ENCODE measurements at regions not wholly inside any gene's neighbourhood (a gene's known extent, or its start where the extent isn't known, plus 50 kb on each side); places are given as distances from the start of the nearest gene placed in this dataset.

GRCh38 chr10:29057822-29058331 lies 231.0 kb upstream of the LYZL1 start:
- H3K4me2 ChIP-seq: no peak overlapping the region
- no peaks in the 10 kb centered on the region for H3K36me3 ChIP-seq (ENCODE audit: insufficient read depth)
- no peaks in the 10 kb centered on the region for H3K4me1 ChIP-seq (ENCODE audit: low read depth, poor library complexity, severe bottlenecking)
- no peaks in the 10 kb centered on the region for H3K79me2 ChIP-seq (ENCODE audit: insufficient read depth, low read depth)
- H2AFZ ChIP-seq (ENCODE audit: low read depth): no peak overlapping the region
- H3K27me3 ChIP-seq (ENCODE audit: insufficient read depth, low read depth): no peaks in the 10 kb centered on the region
- no peak overlapping the region for H3K27ac ChIP-seq
- no peak for TF ChIP-seq CTCF (conservative IDR thresholded peaks at IDR 0.05; ENCODE audit: low read depth, low read length)
- no peaks in the 10 kb centered on the region for H4K20me1 ChIP-seq (ENCODE audit: insufficient read depth)
- H3K9ac ChIP-seq: no peak overlapping the region
- no peak overlapping the region for H3K4me3 ChIP-seq (IDR thresholded peaks at IDR 0.05; ENCODE audit: insufficient read depth, low read depth, low read length)

GRCh38 chr10:29063806-29064644 lies 224.8 kb upstream of the LYZL1 start:
- Histone ChIP-seq H4K20me1 (ENCODE audit: insufficient read depth) (no peaks in the 10 kb centered on the region), H3K4me3 (IDR thresholded peaks at IDR 0.05; ENCODE audit: insufficient read depth, low read depth, low read length) (no peak overlapping the region), H3K27ac (no peak overlapping the region), H2AFZ (ENCODE audit: low read depth) (no peak overlapping the region), H3K36me3 (ENCODE audit: insufficient read depth) (no peaks in the 10 kb centered on the region), H3K4me1 (ENCODE audit: low read depth, poor library complexity, severe bottlenecking) (no peaks in the 10 kb centered on the region), H3K27me3 (ENCODE audit: insufficient read depth, low read depth) (no peaks in the 10 kb centered on the region), H3K9ac (no peak overlapping the region), H3K4me2 (no peak overlapping the region), H3K79me2 (ENCODE audit: insufficient read depth, low read depth) (no peaks in the 10 kb centered on the region)
- no peak for TF ChIP-seq CTCF (conservative IDR thresholded peaks at IDR 0.05; ENCODE audit: low read depth, low read length)

- Histone ChIP-seq H3K9ac (no peak overlapping the region), H3K79me2 (ENCODE audit: insufficient read depth, low read depth) (no peaks in the 10 kb centered on the region), H4K20me1 (ENCODE audit: insufficient read depth) (no peaks in the 10 kb centered on the region), H3K4me2 (no peak overlapping the region), H2AFZ (ENCODE audit: low read depth) (no peak overlapping the region), H3K4me3 (IDR thresholded peaks at IDR 0.05; ENCODE audit: insufficient read depth, low read depth, low read length) (no peak overlapping the region), H3K36me3 (ENCODE audit: insufficient read depth) (no peaks in the 10 kb centered on the region), H3K27me3 (ENCODE audit: insufficient read depth, low read depth) (no peaks in the 10 kb centered on the region), H3K4me1 (ENCODE audit: low read depth, poor library complexity, severe bottlenecking) (no peaks in the 10 kb centered on the region), H3K27ac (no peak overlapping the region)
- no peak for TF ChIP-seq CTCF (conservative IDR thresholded peaks at IDR 0.05; ENCODE audit: low read depth, low read length)
Measured at GRCh38 chr10:29064680-29065079, 224.2 kb upstream of the LYZL1 start.

GRCh38 chr10:29067161-29067560 lies 221.7 kb upstream of the LYZL1 start:
- Histone ChIP-seq H3K4me3 (IDR thresholded peaks at IDR 0.05; ENCODE audit: insufficient read depth, low read depth, low read length) (no peak overlapping the region), H3K4me2 (no peak overlapping the region), H3K9ac (no peak overlapping the region), H3K79me2 (ENCODE audit: insufficient read depth, low read depth) (no peaks in the 10 kb centered on the region), H3K27ac (no peak overlapping the region), H2AFZ (ENCODE audit: low read depth) (no peak overlapping the region), H3K4me1 (ENCODE audit: low read depth, poor library complexity, severe bottlenecking) (no peaks in the 10 kb centered on the region), H4K20me1 (ENCODE audit: insufficient read depth) (no peaks in the 10 kb centered on the region), H3K27me3 (ENCODE audit: insufficient read depth, low read depth) (no peaks in the 10 kb centered on the region), H3K36me3 (ENCODE audit: insufficient read depth) (no peaks in the 10 kb centered on the region)
- no peak for TF ChIP-seq CTCF (conservative IDR thresholded peaks at IDR 0.05; ENCODE audit: low read depth, low read length)

Data from KMS-11 (cell line).